BE2C (cell line): ENCODE measurements at regions not wholly inside any gene's neighbourhood (a gene's known extent, or its start where the extent isn't known, plus 50 kb on each side); places are given as distances from the start of the nearest gene placed in this dataset.

ENCODE experiments used
- DNase-seq: peaks from one replicate; pipeline ENCODE4 v3.0.0-alpha.2; 2020
- H3K27me3 ChIP-seq: fragments of 250-450 bp; sonication (Bioruptor Pico); 2 replicates; pipeline ENCODE4 v1.5.1; 2020; ENCODE audit warnings: mild to moderate bottlenecking
- H3K36me3 ChIP-seq: fragments of 250-450 bp; sonication (Bioruptor Pico); 2 replicates; pipeline ENCODE4 v1.5.1; 2020; ENCODE audit warnings: mild to moderate bottlenecking
- H3K4me1 ChIP-seq: fragments of 250-450 bp; sonication (Bioruptor Pico); 2 replicates; pipeline ENCODE4 v1.5.1; 2020
- H3K4me3 ChIP-seq: 2 replicates; pipeline ENCODE4 v1.5.1; 2011; ENCODE audit warnings: low read depth, low read length
- H3K9me3 ChIP-seq: fragments of 250-450 bp; sonication (Bioruptor Pico); 2 replicates; pipeline ENCODE4 v1.5.1; 2020
- CTCF ChIP-seq: IDR thresholded peaks from 2 replicates; pipeline ENCODE4 v1.5.1; 2012; ENCODE audit warnings: mild to moderate bottlenecking, low read depth, low read length

- H3K27me3 ChIP-seq, result no peaks in the 10 kb centered on the region
- H3K4me3 ChIP-seq, result no peak overlapping the region
- no peaks in the 10 kb centered on the region for H3K9me3 ChIP-seq
- no peak for TF ChIP-seq CTCF
- H3K4me1 ChIP-seq, result no peaks in the 10 kb centered on the region
- H3K36me3 ChIP-seq, result no peaks in the 10 kb centered on the region
- DNase-seq, result no peak
These were observed 624.4 kb downstream of the LMO4 start for GRCh38 chr1:87953121-87953520.

- peak; percentile 38 for DNase-seq
- H3K27me3 ChIP-seq, result no peaks in the 10 kb centered on the region
- H3K4me1 ChIP-seq, result no peaks in the 10 kb centered on the region
- H3K4me3 ChIP-seq, result no peak overlapping the region
- no peaks in the 10 kb centered on the region for H3K36me3 ChIP-seq
- peak; percentile 79 for TF ChIP-seq CTCF
- H3K9me3 ChIP-seq, result no peaks in the 10 kb centered on the region
These were observed 625.2 kb downstream of the LMO4 start for GRCh38 chr1:87953732-87954344.

GRCh38 chr1:87955038-87955437 is 626.4 kb downstream of the LMO4 start:
- Histone ChIP-seq H3K27me3 (no peaks in the 10 kb centered on the region), H3K36me3 (no peaks in the 10 kb centered on the region), H3K9me3 (no peaks in the 10 kb centered on the region), H3K4me1 (no peaks in the 10 kb centered on the region), H3K4me3 (no peak overlapping the region)
- TF ChIP-seq CTCF, result no peak
- no peak for DNase-seq

- peak; percentile 13 for DNase-seq
- H3K27me3 ChIP-seq, result no peaks in the 10 kb centered on the region
- no peak for TF ChIP-seq CTCF
These were observed 627.4 kb downstream of the LMO4 start for GRCh38 chr1:87956072-87956471.

GRCh38 chr1:87956750-87957149 is 628.1 kb downstream of the LMO4 start:
- no peak for DNase-seq
- Histone ChIP-seq H3K27me3 (no peaks in the 10 kb centered on the region), H3K36me3 (no peaks in the 10 kb centered on the region), H3K4me3 (no peak overlapping the region), H3K4me1 (no peaks in the 10 kb centered on the region), H3K9me3 (no peaks in the 10 kb centered on the region)
- TF ChIP-seq CTCF, result no peak

More at GRCh38 chr1:87956072-87956471, 627.4 kb downstream of the LMO4 start:
- no peaks in the 10 kb centered on the region for H3K36me3 ChIP-seq
- no peaks in the 10 kb centered on the region for H3K9me3 ChIP-seq
- H3K4me3 ChIP-seq, result no peak overlapping the region
- no peaks in the 10 kb centered on the region for H3K4me1 ChIP-seq

GRCh38 chr1:87957331-87957730 is 628.7 kb downstream of the LMO4 start:
- Histone ChIP-seq H3K27me3 (no peaks in the 10 kb centered on the region), H3K4me3 (no peak overlapping the region), H3K9me3 (no peaks in the 10 kb centered on the region), H3K4me1 (no peaks in the 10 kb centered on the region), H3K36me3 (no peaks in the 10 kb centered on the region)
- DNase-seq, result no peak
- no peak for TF ChIP-seq CTCF
